Activated naive CD4-positive, alpha-beta T cell treated with anti-CD3 and anti-CD28 coated beads, Interleukin-2, amount 10 ng/mL, durations not matched to agents 7 days and 5 days (primary cell): ENCODE measurements at regions not wholly inside any gene's neighbourhood (a gene's known extent, or its start where the extent isn't known, plus 50 kb on each side); places are given as distances from the start of the nearest gene placed in this dataset.
"Not testable (repeated sequence)": the region's sequence is repeated elsewhere in the genome, so short reads cannot be mapped to it uniquely, and the experiment has no call there.

Source experiments
- CTCF ChIA-PET: fragments of 350-600 bp; sonication (Branson Sonifier 250); formaldehyde crosslinking; loops from one replicate; lab custom pipeline; 2021; ENCODE audit warnings: antibody characterized with exemption; lab: Charles Lee
- DNase-seq: peaks from one replicate; pipeline ENCODE4 v3.0.0-alpha.2; 2020
- H3K27ac Mint-ChIP-seq: one replicate; pipeline ENCODE4 v1.8.0; 2021; ENCODE audit warnings: mild to moderate bottlenecking, moderate library complexity, mixed read lengths
- H3K27me3 Mint-ChIP-seq: one replicate; pipeline ENCODE4 v1.8.0; 2021; ENCODE audit warnings: mild to moderate bottlenecking, mixed read lengths
- H3K36me3 Mint-ChIP-seq: one replicate; pipeline ENCODE4 v1.8.0; 2021; ENCODE audit warnings: mixed read lengths
- H3K4me1 Mint-ChIP-seq: one replicate; pipeline ENCODE4 v1.8.0; 2021; ENCODE audit warnings: mixed read lengths
- H3K4me3 Mint-ChIP-seq: one replicate; pipeline ENCODE4 v1.8.0; 2021; ENCODE audit warnings: mild to moderate bottlenecking, moderate library complexity, mixed read lengths
- H3K9me3 Mint-ChIP-seq: one replicate; pipeline ENCODE4 v1.8.0; 2021; ENCODE audit warnings: mixed read lengths

DNA sequence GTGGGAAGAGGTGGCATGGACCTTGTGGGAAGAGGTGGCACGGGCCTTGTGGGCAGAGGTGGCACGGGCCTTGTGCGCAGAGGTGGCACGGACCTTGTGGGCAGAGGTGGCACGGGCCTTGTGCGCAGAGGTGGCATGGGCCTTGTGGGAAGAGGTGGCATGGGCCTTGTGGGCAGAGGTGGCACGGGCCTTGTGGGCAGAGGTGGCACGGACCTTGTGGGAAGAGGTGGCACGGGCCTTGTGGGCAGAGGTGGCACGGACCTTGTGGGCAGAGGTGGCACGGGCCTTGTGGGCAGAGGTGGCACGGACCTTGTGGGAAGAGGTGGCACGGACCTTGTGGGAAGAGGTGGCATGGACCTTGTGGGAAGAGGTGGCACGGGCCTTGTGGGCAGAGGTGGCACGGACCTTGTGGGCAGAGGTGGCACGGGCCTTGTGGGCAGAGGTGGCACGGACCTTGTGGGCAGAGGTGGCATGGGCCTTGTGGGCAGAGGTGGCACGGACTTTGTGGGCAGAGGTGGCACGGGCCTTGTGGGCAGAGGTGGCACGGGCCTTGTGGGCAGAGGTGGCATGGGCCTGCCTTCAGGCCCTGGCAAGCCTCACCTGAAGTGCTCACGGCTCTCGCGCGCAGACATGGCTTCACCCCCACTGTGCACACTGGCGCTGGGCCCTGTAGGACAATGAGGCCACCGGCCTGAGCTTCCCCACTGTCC lies 403.5 kb downstream of the THBS2 start:
- H3K27ac Mint-ChIP-seq, H3K36me3 Mint-ChIP-seq, H3K4me1 Mint-ChIP-seq, CTCF ChIA-PET, H3K9me3 Mint-ChIP-seq, DNase-seq, H3K4me3 Mint-ChIP-seq, H3K27me3 Mint-ChIP-seq: not testable (repeated sequence)

- no peak overlapping the region for H3K27ac Mint-ChIP-seq
- CTCF ChIA-PET = no interaction called here
- no peak overlapping the region for H3K4me3 Mint-ChIP-seq
Measured at GRCh38 chr6:168849459-168849858, 404.2 kb downstream of the THBS2 start.

GRCh38 chr6:168848797-168849196 lies 404.8 kb downstream of the THBS2 start:
- CTCF ChIA-PET = no interaction called here
- no peaks in the 10 kb centered on the region for H3K9me3 Mint-ChIP-seq
- H3K4me3 Mint-ChIP-seq = no peak overlapping the region
- H3K27me3 Mint-ChIP-seq = no peaks in the 10 kb centered on the region
- H3K4me1 Mint-ChIP-seq = peaks cover 6% of the 10 kb centered on the region
- H3K27ac Mint-ChIP-seq = peak overlapping the region; percentile 72
- DNase-seq = no peak
- H3K36me3 Mint-ChIP-seq = no peaks in the 10 kb centered on the region

More at GRCh38 chr6:168849459-168849858, 404.2 kb downstream of the THBS2 start:
- Mint-ChIP-seq H3K9me3 (no peaks in the 10 kb centered on the region), H3K27me3 (no peaks in the 10 kb centered on the region), H3K36me3 (no peaks in the 10 kb centered on the region), H3K4me1 (peaks cover 6% of the 10 kb centered on the region)
- no peak for DNase-seq

GRCh38 chr6:168844821-168845609 lies 404.0 kb downstream of the SMOC2 start:
- CTCF ChIA-PET = no interaction called here
- H3K4me1 Mint-ChIP-seq = no peaks in the 10 kb centered on the region
- H3K36me3 Mint-ChIP-seq = no peaks in the 10 kb centered on the region
- DNase-seq = no peak
- peaks cover 3% of the 10 kb centered on the region for H3K9me3 Mint-ChIP-seq
- no peaks in the 10 kb centered on the region for H3K27me3 Mint-ChIP-seq
- H3K27ac Mint-ChIP-seq = no peak overlapping the region
- no peak overlapping the region for H3K4me3 Mint-ChIP-seq

DNA sequence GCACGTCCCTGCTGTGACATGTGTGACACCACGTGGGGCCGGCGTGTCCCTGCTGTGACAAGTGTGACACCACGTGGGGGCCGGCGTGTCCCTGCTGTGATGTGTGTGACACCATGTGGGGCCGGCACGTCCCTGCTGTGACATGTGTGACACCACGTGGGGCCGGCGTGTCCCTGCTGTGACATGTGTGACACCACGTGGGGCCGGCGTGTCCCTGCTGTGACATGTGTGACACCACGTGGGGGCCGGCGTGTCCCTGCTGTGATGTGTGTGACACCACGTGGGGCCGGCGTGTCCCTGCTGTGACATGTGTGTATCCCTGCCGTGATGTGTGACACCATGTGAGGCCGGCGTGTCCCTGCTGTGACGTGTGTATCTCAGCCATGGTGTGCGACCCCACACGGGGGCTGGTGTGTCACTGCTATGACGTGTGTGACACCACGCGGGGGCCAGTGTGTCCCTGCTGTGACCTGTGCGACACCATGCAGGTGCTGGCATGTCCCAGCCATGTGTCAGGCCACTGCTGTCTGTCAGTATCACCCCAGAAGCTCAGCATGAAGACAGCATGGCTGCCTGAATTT lies 401.7 kb downstream of the SMOC2 start:
- H3K4me3 Mint-ChIP-seq, H3K36me3 Mint-ChIP-seq, DNase-seq, H3K27ac Mint-ChIP-seq, H3K4me1 Mint-ChIP-seq, H3K27me3 Mint-ChIP-seq, CTCF ChIA-PET: not testable (repeated sequence)
- peaks cover 13% of the 10 kb centered on the region for H3K9me3 Mint-ChIP-seq

DNA sequence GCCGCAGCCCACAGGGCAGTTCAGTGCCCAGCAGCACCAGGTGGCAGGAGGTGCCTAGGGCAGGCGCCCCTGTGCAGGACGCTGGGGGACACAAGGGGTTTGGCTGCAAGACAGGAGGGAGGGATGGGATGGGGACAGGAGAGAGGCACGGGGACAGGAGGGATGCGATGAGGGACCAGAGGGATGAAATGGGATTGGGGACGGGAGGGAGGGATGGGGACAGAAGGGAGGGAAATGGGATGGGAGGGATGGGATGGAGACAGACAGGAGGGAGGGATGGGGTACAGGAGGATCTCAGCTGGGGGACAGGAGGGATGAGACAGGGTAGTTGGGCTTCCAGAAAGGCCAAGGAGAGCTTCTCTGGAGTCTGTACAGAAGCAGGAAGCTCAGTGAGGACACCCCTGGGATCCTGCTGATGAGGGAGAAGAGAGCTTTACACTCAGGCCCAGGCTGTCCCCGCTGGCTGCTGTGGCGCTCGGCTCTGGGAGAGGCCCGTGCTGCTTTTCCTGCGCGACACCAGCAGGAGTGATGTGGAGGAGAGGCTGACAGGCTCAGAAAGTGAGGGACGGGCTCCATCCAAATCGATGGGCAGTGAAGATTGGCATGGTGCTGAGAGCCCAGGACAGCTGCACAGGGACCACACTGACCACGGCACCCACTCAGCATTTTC lies 400.8 kb downstream of the SMOC2 start:
- Mint-ChIP-seq H3K36me3 (no peaks in the 10 kb centered on the region), H3K9me3 (peaks cover 13% of the 10 kb centered on the region), H3K4me1 (no peaks in the 10 kb centered on the region), H3K4me3 (no peak overlapping the region), H3K27me3 (no peaks in the 10 kb centered on the region), H3K27ac (no peak overlapping the region)
- CTCF ChIA-PET = no interaction called here
- DNase-seq = no peak

- CTCF ChIA-PET, H3K4me3 Mint-ChIP-seq, H3K4me1 Mint-ChIP-seq: not testable (repeated sequence)
Measured at GRCh38 chr6:168840932-168841331, 399.9 kb downstream of the SMOC2 start.

DNA sequence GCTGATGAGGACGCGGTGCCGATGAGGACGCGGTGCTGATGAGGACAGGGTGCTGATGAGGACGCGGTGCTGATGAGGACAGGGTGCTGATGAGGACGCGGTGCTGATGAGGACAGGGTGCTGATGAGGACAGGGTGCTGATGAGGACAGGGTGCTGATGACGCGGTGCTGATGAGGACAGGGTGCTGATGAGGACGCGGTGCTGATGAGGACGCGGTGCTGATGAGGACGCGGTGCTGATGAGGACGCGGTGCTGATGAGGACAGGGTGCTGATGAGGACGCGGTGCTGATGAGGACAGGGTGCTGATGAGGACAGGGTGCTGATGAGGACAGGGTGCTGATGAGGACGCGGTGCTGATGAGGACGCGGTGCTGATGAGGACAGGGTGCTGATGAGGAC lies 399.3 kb downstream of the SMOC2 start:
- H3K4me1 Mint-ChIP-seq, H3K27me3 Mint-ChIP-seq, H3K4me3 Mint-ChIP-seq, DNase-seq, H3K27ac Mint-ChIP-seq, CTCF ChIA-PET, H3K36me3 Mint-ChIP-seq: not testable (repeated sequence)
- peaks cover 13% of the 10 kb centered on the region for H3K9me3 Mint-ChIP-seq

More at GRCh38 chr6:168840932-168841331, 399.9 kb downstream of the SMOC2 start:
- H3K27ac Mint-ChIP-seq, H3K27me3 Mint-ChIP-seq, H3K36me3 Mint-ChIP-seq, DNase-seq: not testable (repeated sequence)
- peaks cover 13% of the 10 kb centered on the region for H3K9me3 Mint-ChIP-seq

DNA sequence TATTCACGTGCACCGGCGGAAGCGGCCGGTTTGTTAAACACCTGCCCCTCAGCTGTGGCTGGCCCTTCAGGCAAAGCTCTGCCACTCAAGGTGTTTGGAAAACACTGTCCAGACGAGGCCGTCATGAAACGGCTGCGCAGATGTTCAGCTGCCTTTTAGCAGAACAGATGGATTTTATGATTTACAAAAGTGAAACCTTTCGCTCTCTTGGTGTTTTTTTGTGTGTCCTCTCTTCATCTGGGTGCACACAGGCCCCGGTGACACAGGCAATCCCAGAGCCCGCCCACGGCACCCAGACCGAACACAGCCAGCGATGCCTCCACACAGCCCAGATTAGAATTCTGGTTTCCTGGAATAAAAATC lies 397.0 kb downstream of the SMOC2 start:
- CTCF ChIA-PET = no interaction called here
- peaks cover 13% of the 10 kb centered on the region for H3K9me3 Mint-ChIP-seq
- no peaks in the 10 kb centered on the region for H3K4me1 Mint-ChIP-seq
- no peaks in the 10 kb centered on the region for H3K36me3 Mint-ChIP-seq
- no peak overlapping the region for H3K4me3 Mint-ChIP-seq
- no peaks in the 10 kb centered on the region for H3K27me3 Mint-ChIP-seq
- DNase-seq = no peak
- no peak overlapping the region for H3K27ac Mint-ChIP-seq

GRCh38 chr6:168837254-168838036 lies 396.5 kb downstream of the SMOC2 start:
- no peak for DNase-seq
- Mint-ChIP-seq H3K36me3 (no peaks in the 10 kb centered on the region), H3K27ac (no peak overlapping the region), H3K9me3 (peaks cover 13% of the 10 kb centered on the region), H3K4me1 (no peaks in the 10 kb centered on the region), H3K27me3 (no peaks in the 10 kb centered on the region), H3K4me3 (no peak overlapping the region)
- CTCF ChIA-PET = no interaction called here

GRCh38 chr6:168835991-168836390 lies 395.0 kb downstream of the SMOC2 start:
- CTCF ChIA-PET = no interaction called here
- Mint-ChIP-seq H3K36me3 (no peaks in the 10 kb centered on the region), H3K27me3 (no peaks in the 10 kb centered on the region), H3K9me3 (peaks cover 11% of the 10 kb centered on the region), H3K4me1 (no peaks in the 10 kb centered on the region), H3K27ac (no peak overlapping the region), H3K4me3 (no peak overlapping the region)
- no peak for DNase-seq

DNA sequence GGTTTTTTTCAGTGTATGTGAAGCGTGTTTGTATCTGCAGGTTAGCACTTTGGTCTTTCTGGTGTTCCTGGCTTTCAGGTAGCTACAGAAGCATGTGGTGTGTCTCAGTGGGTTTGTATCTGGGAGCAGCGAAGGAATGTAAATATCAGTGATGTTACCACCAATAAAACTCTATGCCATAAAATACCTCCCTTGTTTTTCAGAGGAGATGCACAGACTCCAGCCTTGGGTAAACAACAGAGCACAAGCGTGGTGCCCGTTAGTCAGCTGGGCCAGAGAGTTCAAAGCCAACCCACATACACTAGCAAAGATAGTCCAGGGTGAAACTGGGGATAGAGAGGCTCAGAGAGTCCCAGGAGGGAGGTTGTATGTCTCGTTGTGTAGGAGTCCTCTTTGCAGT lies 393.8 kb downstream of the SMOC2 start:
- H3K27me3 Mint-ChIP-seq = no peaks in the 10 kb centered on the region
- no peak overlapping the region for H3K4me3 Mint-ChIP-seq
- no peak for DNase-seq
- CTCF ChIA-PET = no interaction called here
- H3K9me3 Mint-ChIP-seq = peaks cover 10% of the 10 kb centered on the region
- no peak overlapping the region for H3K27ac Mint-ChIP-seq
- H3K36me3 Mint-ChIP-seq = no peaks in the 10 kb centered on the region
- no peaks in the 10 kb centered on the region for H3K4me1 Mint-ChIP-seq

GRCh38 chr6:168834042-168834587 lies 393.1 kb downstream of the SMOC2 start:
- CTCF ChIA-PET = no interaction called here
- no peaks in the 10 kb centered on the region for H3K36me3 Mint-ChIP-seq
- DNase-seq = no peak
- H3K4me3 Mint-ChIP-seq = no peak overlapping the region
- no peaks in the 10 kb centered on the region for H3K4me1 Mint-ChIP-seq
- H3K27ac Mint-ChIP-seq = no peak overlapping the region
- H3K9me3 Mint-ChIP-seq = peaks cover 6% of the 10 kb centered on the region
- no peaks in the 10 kb centered on the region for H3K27me3 Mint-ChIP-seq

DNA sequence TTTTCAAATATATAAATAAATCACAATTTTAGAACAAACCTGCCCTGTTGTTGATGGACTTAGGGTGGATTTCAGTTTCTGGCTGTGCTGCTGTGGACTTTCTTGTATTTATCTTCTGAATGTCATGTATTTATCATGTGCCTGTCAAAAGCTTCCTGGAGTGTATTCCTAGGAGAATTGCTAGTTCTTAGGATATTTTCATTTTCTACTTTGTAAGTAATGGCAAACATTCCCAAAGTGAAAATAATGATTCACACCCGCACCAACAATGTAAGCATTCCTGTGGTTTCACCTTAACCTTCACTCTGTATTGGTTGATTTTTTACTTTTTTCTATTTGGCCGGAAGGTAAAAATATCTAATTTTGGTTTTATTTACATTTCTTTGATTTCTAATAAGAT lies 387.8 kb downstream of the SMOC2 start:
- H3K27me3 Mint-ChIP-seq = no peaks in the 10 kb centered on the region
- no peak for DNase-seq
- H3K27ac Mint-ChIP-seq = no peak overlapping the region
- no peak overlapping the region for H3K4me3 Mint-ChIP-seq
- no peaks in the 10 kb centered on the region for H3K36me3 Mint-ChIP-seq
- H3K4me1 Mint-ChIP-seq = no peaks in the 10 kb centered on the region
- no peaks in the 10 kb centered on the region for H3K9me3 Mint-ChIP-seq
- CTCF ChIA-PET = no interaction called here
